K562 (cell line): ENCODE measurements at regions not wholly inside any gene's neighbourhood (a gene's known extent, or its start where the extent isn't known, plus 50 kb on each side); places are given as distances from the start of the nearest gene placed in this dataset.

ENCODE experiments used
- BCOR ChIP-seq: fragments of 450-650 bp; IDR thresholded peaks from 2 replicates; pipeline ENCODE4 v1.6.1; 2016
- CBX2 ChIP-seq: fragments of 200-600 bp; sonication (generic); IDR thresholded peaks from one replicate; pipeline ENCODE4 v1.6.1; 2012; ENCODE audit warnings: mild to moderate bottlenecking, low read length, inconsistent platforms; ENCODE audit not compliant: insufficient read depth, poor library complexity, severe bottlenecking
- EP300 ChIP-seq: IDR thresholded peaks from 2 replicates; pipeline ENCODE4 v1.6.1; 2012; ENCODE audit warnings: low read length, improper control_type of control experiment
- TBP ChIP-seq: optimal IDR thresholded peaks from 2 replicates; pipeline ENCODE3; 2011; ENCODE audit warnings: low read depth, low read length, improper control_type of control experiment
- ZSCAN32 ChIP-seq: fragments of 450-650 bp; formaldehyde crosslinking; IDR thresholded peaks from 2 replicates; pipeline ENCODE4 v1.4.0; 2020; ENCODE audit warnings: mild to moderate bottlenecking, moderate library complexity
- TF ChIP-seq, protein P1 (sequence below), 2 experiments: IDR thresholded peaks; 2 replicates each; pipeline ENCODE4 v1.6.1; 2011; ENCODE audit warnings: borderline replicate concordance in 1 of 2, control low read depth in 1 of 2, low read depth in 1 of 2, low read length in 1 of 2, mild to moderate bottlenecking in 1 of 2, mixed read lengths in 1 of 2, moderate library complexity in 1 of 2; ENCODE audit not compliant: insufficient read depth in 1 of 2, insufficient read length in 1 of 2, poor library complexity in 1 of 2, severe bottlenecking in 1 of 2; ENCODE audit errors: extremely low read depth in 1 of 2
- TF ChIP-seq, protein P2 (sequence below), 3 experiments: IDR thresholded peaks in 2 of 3; conservative IDR thresholded peaks in 1 of 3; 2 replicates each; pipeline ENCODE4 v1.5.1; 2011 to 2012; ENCODE audit warnings: low read length in 3 of 3, mild to moderate bottlenecking in 3 of 3, control low read depth in 2 of 3, improper control_type of control experiment in 1 of 3, inconsistent platforms in 1 of 3, low read depth in 1 of 3, mixed read lengths in 1 of 3, moderate library complexity in 1 of 3; ENCODE audit not compliant: insufficient read depth in 2 of 3
- TF ChIP-seq, protein P3 (sequence below): sonication (generic); formaldehyde crosslinking; IDR thresholded peaks from 2 replicates; pipeline ENCODE4 v1.5.0; 2020; ENCODE audit warnings: missing genetic modification reagents

DNA sequence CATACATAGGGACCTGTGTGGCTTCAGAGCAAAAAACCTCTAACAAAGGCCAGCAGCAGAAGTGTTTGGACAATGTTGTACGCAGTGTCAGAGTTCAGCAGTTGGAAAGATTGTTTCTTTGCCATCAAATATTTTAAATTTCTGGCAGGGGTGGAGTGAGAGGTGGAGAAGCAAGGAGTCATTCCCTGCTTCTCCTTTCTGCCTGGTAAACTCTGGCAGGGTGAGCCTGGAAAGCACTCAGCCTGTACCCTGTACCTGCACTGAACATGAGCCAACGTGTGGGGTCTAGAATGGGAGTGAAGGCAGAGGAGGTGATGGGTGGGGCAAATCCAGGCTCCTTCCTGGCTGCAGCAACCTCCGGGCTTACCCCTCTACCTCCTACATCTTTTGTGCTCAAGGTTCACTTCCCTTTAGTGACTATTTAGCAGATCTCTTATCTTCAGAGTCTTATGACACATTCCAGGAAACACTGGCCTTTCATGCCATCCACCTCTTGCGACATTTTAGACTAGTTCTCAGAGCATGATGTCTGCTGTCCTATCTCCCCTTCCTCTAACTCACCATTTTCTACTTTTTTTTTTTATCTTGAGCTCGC is 445.0 kb upstream of the PIK3R1 start:
- TF ChIP-seq, protein P1, sequence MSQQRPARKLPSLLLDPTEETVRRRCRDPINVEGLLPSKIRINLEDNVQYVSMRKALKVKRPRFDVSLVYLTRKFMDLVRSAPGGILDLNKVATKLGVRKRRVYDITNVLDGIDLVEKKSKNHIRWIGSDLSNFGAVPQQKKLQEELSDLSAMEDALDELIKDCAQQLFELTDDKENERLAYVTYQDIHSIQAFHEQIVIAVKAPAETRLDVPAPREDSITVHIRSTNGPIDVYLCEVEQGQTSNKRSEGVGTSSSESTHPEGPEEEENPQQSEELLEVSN (IDR thresholded peaks at IDR 0.05; ENCODE audit: borderline replicate concordance in 1 of 2, extremely low read depth in 1 of 2, insufficient read depth in 1 of 2, insufficient read length in 1 of 2, low read depth in 1 of 2, low read length in 1 of 2, poor library complexity in 1 of 2, severe bottlenecking in 1 of 2): no peak
- no peak for TF ChIP-seq BCOR
- TF ChIP-seq TBP: no peak
- TF ChIP-seq, protein P2, sequence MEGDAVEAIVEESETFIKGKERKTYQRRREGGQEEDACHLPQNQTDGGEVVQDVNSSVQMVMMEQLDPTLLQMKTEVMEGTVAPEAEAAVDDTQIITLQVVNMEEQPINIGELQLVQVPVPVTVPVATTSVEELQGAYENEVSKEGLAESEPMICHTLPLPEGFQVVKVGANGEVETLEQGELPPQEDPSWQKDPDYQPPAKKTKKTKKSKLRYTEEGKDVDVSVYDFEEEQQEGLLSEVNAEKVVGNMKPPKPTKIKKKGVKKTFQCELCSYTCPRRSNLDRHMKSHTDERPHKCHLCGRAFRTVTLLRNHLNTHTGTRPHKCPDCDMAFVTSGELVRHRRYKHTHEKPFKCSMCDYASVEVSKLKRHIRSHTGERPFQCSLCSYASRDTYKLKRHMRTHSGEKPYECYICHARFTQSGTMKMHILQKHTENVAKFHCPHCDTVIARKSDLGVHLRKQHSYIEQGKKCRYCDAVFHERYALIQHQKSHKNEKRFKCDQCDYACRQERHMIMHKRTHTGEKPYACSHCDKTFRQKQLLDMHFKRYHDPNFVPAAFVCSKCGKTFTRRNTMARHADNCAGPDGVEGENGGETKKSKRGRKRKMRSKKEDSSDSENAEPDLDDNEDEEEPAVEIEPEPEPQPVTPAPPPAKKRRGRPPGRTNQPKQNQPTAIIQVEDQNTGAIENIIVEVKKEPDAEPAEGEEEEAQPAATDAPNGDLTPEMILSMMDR (IDR thresholded peaks at IDR 0.05 in 2 of 3, conservative IDR thresholded peaks at IDR 0.05 in 1 of 3; ENCODE audit: insufficient read depth in 2 of 3, low read depth in 1 of 3, low read length in 3 of 3): no peak
- TF ChIP-seq ZSCAN32 (CRISPR knock-in tag): no peak
- no peak for TF ChIP-seq EP300
- TF ChIP-seq, protein P3, sequence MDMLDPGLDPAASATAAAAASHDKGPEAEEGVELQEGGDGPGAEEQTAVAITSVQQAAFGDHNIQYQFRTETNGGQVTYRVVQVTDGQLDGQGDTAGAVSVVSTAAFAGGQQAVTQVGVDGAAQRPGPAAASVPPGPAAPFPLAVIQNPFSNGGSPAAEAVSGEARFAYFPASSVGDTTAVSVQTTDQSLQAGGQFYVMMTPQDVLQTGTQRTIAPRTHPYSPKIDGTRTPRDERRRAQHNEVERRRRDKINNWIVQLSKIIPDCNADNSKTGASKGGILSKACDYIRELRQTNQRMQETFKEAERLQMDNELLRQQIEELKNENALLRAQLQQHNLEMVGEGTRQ: no peak
- no peak for TF ChIP-seq CBX2
